HEK293T (cell line): ENCODE measurements at regions not wholly inside any gene's neighbourhood (a gene's known extent, or its start where the extent isn't known, plus 50 kb on each side); places are given as distances from the start of the nearest gene placed in this dataset.

Experiments used
- BHLHE40 ChIP-seq: fragments of 450-650 bp; IDR thresholded peaks from 2 replicates; pipeline ENCODE4 v1.6.1; 2016; ENCODE audit warnings: mild to moderate bottlenecking, moderate library complexity, borderline replicate concordance
- FOXK2 ChIP-seq: fragments of 450-650 bp; IDR thresholded peaks from 2 replicates; pipeline ENCODE4 v1.6.1; 2016; ENCODE audit warnings: mild to moderate bottlenecking

- TF ChIP-seq BHLHE40 (no peak), FOXK2 (no peak)
These were observed 348.8 kb upstream of the DCBLD2 start for GRCh38 chr3:99250272-99250671.
